Keratinocyte (primary cell): ENCODE measurements at regions not wholly inside any gene's neighbourhood (a gene's known extent, or its start where the extent isn't known, plus 50 kb on each side); places are given as distances from the start of the nearest gene placed in this dataset.

Experiments
- DNase-seq: peaks from one replicate; pipeline ENCODE4 v3.0.0-alpha.2; 2011; ENCODE audit warnings: low read depth, missing footprints, low spot score
- FAIRE-seq: peaks from 2 replicates; lab custom pipeline; 2011; peaks lifted over from hg19 to GRCh38; lab: Jason Lieb, UNC
- H2AFZ ChIP-seq: 2 replicates; pipeline ENCODE4 v1.6.0; 2012; ENCODE audit warnings: low read length, control low read depth, inconsistent platforms; ENCODE audit not compliant: control insufficient read depth
- H3K27ac ChIP-seq: 2 replicates; pipeline ENCODE4 v1.5.1; 2011; ENCODE audit warnings: low read length; ENCODE audit not compliant: control insufficient read depth, insufficient read depth
- H3K27me3 ChIP-seq: 3 replicates; pipeline ENCODE4 v1.6.0; 2011; ENCODE audit warnings: low read length; ENCODE audit not compliant: control insufficient read depth, insufficient read depth; ENCODE audit errors: extremely low read depth
- H3K36me3 ChIP-seq, 2 experiments: 2 replicates in 1 of 2; 3 replicates in 1 of 2; pipeline ENCODE4 v1.5.1; 2011; ENCODE audit warnings: low read length in 2 of 2, mild to moderate bottlenecking in 1 of 2; ENCODE audit not compliant: control insufficient read depth in 2 of 2, insufficient read depth in 2 of 2; ENCODE audit errors: extremely low read depth in 1 of 2
- H3K4me1 ChIP-seq: 3 replicates; pipeline ENCODE4 v1.5.1; 2011; ENCODE audit warnings: low read length; ENCODE audit not compliant: control insufficient read depth, insufficient read depth; ENCODE audit errors: extremely low read depth
- H3K4me2 ChIP-seq: 3 replicates; pipeline ENCODE4 v1.6.0; 2011; ENCODE audit warnings: low read depth, low read length; ENCODE audit not compliant: control insufficient read depth, insufficient read depth; ENCODE audit errors: extremely low read depth
- H3K4me3 ChIP-seq, 3 experiments: fragments of 200-600 bp in 1 of 3; sonication (generic) in 1 of 3; 2 replicates in 2 of 3; 3 replicates in 1 of 3; pipeline ENCODE4 v1.5.1; 2011 to 2016; ENCODE audit warnings: low read length in 3 of 3, mild to moderate bottlenecking in 3 of 3, control low read depth in 2 of 3, inconsistent platforms in 1 of 3, low read depth in 1 of 3, mixed read lengths in 1 of 3, mixed run types in 1 of 3, moderate library complexity in 1 of 3; ENCODE audit not compliant: control insufficient read depth in 2 of 3, insufficient read depth in 2 of 3; ENCODE audit errors: extremely low read depth in 1 of 3
- H3K79me2 ChIP-seq: 2 replicates; pipeline ENCODE4 v1.6.0; 2012; ENCODE audit warnings: low read length; ENCODE audit not compliant: control insufficient read depth, insufficient read depth
- H3K9ac ChIP-seq: 3 replicates; pipeline ENCODE4 v1.6.0; 2011; ENCODE audit warnings: low read length; ENCODE audit not compliant: control insufficient read depth, insufficient read depth; ENCODE audit errors: extremely low read depth
- H3K9me1 ChIP-seq: 3 replicates; pipeline ENCODE4 v1.6.0; 2011; ENCODE audit warnings: low read length; ENCODE audit not compliant: control insufficient read depth, insufficient read depth; ENCODE audit errors: extremely low read depth
- H3K9me3 ChIP-seq: 2 replicates; pipeline ENCODE4 v1.5.1; 2012; ENCODE audit warnings: low read depth, low read length; ENCODE audit not compliant: control insufficient read depth
- H4K20me1 ChIP-seq: 3 replicates; pipeline ENCODE4 v1.6.0; 2011; ENCODE audit warnings: low read length; ENCODE audit not compliant: control insufficient read depth, insufficient read depth; ENCODE audit errors: extremely low read depth
- EZH2 ChIP-seq: IDR thresholded peaks from one replicate; pipeline ENCODE4 v1.6.1; 2012; ENCODE audit warnings: inconsistent platforms, mild to moderate bottlenecking, low read length, moderate library complexity
- dilution Hi-C: fragments of 300-500 bp; cut with MboI; formaldehyde crosslinking; loops from one replicate; pipeline ENCODE4 v1.7.0; 2020; ENCODE audit warnings: low sequenced_read_pairs; ENCODE audit not compliant: extremely low pct_ligation_motif_present
- TF ChIP-seq, protein P1 (sequence below), 3 experiments: IDR thresholded peaks in 1 of 3; conservative IDR thresholded peaks in 1 of 3; optimal IDR thresholded peaks in 1 of 3; 2 replicates in 2 of 3; 3 replicates in 1 of 3; pipeline versions ENCODE3 to v1.5.1; 2011; ENCODE audit warnings: low read length in 3 of 3, mild to moderate bottlenecking in 3 of 3, moderate library complexity in 2 of 3, control low read depth in 1 of 3, inconsistent platforms in 1 of 3; ENCODE audit not compliant: insufficient read depth in 2 of 3; ENCODE audit errors: extremely low read depth in 1 of 3

DNA sequence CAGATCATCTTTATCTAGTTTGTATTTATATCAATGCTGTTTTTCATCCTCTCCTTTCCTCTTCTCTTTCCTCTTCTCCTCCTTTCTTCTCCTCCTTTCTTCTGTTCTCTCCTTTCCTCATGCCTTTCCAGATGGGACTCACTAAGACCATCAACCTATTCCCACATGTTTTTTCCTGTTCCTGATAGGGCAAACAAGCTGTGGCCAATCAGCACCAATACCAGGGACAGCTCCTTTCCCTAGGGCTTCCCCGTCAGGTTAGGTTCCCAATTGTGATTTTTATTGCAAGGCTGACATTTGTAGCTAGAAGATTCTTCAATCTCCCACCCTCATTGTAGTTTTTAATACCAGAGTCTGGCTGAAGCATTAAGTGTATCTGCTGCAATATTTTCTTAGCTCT is 76.3 kb upstream of the COL8A1 start:
- peak; percentile 43 for FAIRE-seq
- no peaks in the 10 kb centered on the region for H4K20me1 ChIP-seq
- dilution Hi-C loops: no loop called here

DNA sequence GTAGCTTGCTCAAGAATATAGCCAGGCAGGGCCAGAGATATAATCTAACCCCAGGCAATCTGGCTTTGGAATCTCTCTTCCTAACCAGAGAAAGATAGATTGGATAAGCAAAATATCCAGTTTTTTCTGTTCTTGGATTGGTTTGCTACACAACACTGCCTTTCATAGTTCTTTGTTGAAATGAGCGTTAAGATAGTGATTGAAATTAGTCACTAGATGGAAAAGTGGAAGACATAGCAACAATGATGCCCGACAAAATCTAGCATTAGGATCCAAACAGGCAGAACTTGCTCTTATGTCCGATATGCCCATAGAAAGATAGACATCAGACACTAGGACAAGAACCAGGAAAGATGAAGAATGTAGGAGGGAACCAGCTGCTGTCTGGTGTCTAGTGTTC is 77.3 kb upstream of the COL8A1 start:
- no peaks in the 10 kb centered on the region for H3K9me1 ChIP-seq
- no peak overlapping the region for H3K4me3 ChIP-seq
- FAIRE-seq (no peak), DNase-seq (no peak)
- H3K36me3 ChIP-seq: no peaks in the 10 kb centered on the region
- dilution Hi-C loops: no loop called here
- H3K27me3 ChIP-seq: no peaks in the 10 kb centered on the region
- no peak for TF ChIP-seq EZH2
- TF ChIP-seq, protein P1, sequence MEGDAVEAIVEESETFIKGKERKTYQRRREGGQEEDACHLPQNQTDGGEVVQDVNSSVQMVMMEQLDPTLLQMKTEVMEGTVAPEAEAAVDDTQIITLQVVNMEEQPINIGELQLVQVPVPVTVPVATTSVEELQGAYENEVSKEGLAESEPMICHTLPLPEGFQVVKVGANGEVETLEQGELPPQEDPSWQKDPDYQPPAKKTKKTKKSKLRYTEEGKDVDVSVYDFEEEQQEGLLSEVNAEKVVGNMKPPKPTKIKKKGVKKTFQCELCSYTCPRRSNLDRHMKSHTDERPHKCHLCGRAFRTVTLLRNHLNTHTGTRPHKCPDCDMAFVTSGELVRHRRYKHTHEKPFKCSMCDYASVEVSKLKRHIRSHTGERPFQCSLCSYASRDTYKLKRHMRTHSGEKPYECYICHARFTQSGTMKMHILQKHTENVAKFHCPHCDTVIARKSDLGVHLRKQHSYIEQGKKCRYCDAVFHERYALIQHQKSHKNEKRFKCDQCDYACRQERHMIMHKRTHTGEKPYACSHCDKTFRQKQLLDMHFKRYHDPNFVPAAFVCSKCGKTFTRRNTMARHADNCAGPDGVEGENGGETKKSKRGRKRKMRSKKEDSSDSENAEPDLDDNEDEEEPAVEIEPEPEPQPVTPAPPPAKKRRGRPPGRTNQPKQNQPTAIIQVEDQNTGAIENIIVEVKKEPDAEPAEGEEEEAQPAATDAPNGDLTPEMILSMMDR (optimal IDR thresholded peaks at IDR 0.05 in 1 of 3, IDR thresholded peaks at IDR 0.05 in 1 of 3, conservative IDR thresholded peaks at IDR 0.05 in 1 of 3; ENCODE audit: extremely low read depth in 1 of 3, insufficient read depth in 2 of 3, low read length in 3 of 3): no peak
- no peaks in the 10 kb centered on the region for H3K79me2 ChIP-seq
- H3K4me2 ChIP-seq: no peak overlapping the region
- no peaks in the 10 kb centered on the region for H4K20me1 ChIP-seq
- H3K9me3 ChIP-seq: no peaks in the 10 kb centered on the region
- no peak overlapping the region for H3K27ac ChIP-seq
- no peak overlapping the region for H2AFZ ChIP-seq
- peaks cover 20% of the 10 kb centered on the region for H3K4me1 ChIP-seq
- H3K9ac ChIP-seq: no peak overlapping the region

More for the DNA sequence above, 76.3 kb upstream of the COL8A1 start:
- no peak overlapping the region for H3K4me3 ChIP-seq
- H3K9ac ChIP-seq: no peak overlapping the region
- no peak overlapping the region for H3K27ac ChIP-seq
- TF ChIP-seq, protein P1 (optimal IDR thresholded peaks at IDR 0.05 in 1 of 3, IDR thresholded peaks at IDR 0.05 in 1 of 3, conservative IDR thresholded peaks at IDR 0.05 in 1 of 3; ENCODE audit: extremely low read depth in 1 of 3, insufficient read depth in 2 of 3, low read length in 3 of 3): no peak
- TF ChIP-seq EZH2: no peak
- no peak overlapping the region for H3K4me2 ChIP-seq
- H3K79me2 ChIP-seq: no peaks in the 10 kb centered on the region
- no peaks in the 10 kb centered on the region for H3K9me3 ChIP-seq
- no peaks in the 10 kb centered on the region for H3K9me1 ChIP-seq
- DNase-seq: no peak
- no peaks in the 10 kb centered on the region for H3K27me3 ChIP-seq
- peaks cover 20% of the 10 kb centered on the region for H3K4me1 ChIP-seq
- H2AFZ ChIP-seq: no peak overlapping the region
- H3K36me3 ChIP-seq: no peaks in the 10 kb centered on the region
